ENCODE measurements at regions not wholly inside any gene's neighbourhood (a gene's known extent, or its start where the extent isn't known, plus 50 kb on each side); places are given as distances from the start of the nearest gene placed in this dataset.
"Not testable (repeated sequence)": the region's sequence is repeated elsewhere in the genome, so short reads cannot be mapped to it uniquely, and the experiment has no call there.

DNA sequence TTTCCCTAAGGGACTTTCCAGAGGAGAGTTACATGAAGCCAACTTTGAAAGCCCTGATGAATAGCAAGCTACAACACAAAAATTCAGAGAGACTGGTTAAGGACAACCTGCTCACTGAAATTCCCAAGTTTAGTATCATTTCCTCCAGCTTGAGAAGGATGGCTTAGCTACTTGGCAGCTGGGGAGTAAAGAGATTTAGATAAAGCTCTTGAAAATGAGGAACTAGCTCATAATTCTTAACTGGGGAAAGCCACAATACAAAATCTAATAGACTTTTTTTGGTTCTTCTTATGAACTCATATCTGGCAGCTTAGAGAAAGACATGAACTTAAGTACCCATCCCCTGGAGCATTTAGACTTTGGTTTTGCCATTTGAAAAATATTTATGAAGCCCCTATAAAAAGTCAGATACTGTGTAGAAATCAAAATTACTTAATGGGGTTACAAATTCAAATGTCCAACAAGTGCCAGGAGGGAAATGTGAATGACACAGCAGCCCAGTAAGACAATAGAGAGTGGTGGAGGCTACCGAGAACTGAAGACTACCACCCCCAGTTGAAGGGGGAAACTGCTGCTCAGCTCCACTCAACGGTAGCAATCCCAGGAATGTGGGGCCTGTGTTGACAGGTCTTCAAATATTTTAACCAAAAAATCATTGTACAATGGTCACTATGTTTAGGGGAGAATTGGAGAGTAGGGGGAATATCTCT, 79.4 kb upstream of the ADRB2 start:
- H3K36me3 ChIP-seq (ENCODE audit: insufficient read depth, insufficient read length, low read length) = no peaks in the 10 kb centered on the region
- no peak for DNase-seq (ENCODE audit: low read depth, low spot score)
- H3K9ac ChIP-seq (ENCODE audit: insufficient read length, low read depth) = no peak overlapping the region
- no peak overlapping the region for H3K4me3 ChIP-seq (ENCODE audit: insufficient read length, low read depth)
- no peaks in the 10 kb centered on the region for H3K9me3 ChIP-seq (ENCODE audit: insufficient read depth, low read length)
- no peaks in the 10 kb centered on the region for H3K4me1 ChIP-seq (ENCODE audit: insufficient read depth, insufficient read length)
- H3K27me3 ChIP-seq (ENCODE audit: insufficient read depth, insufficient read length) = no peaks in the 10 kb centered on the region
- TF ChIP-seq SUZ12 (IDR thresholded peaks at IDR 0.05; ENCODE audit: extremely low read depth, insufficient read depth, insufficient read length) = no peak
- no peak for TF ChIP-seq YY1 (IDR thresholded peaks at IDR 0.05; ENCODE audit: insufficient read depth, insufficient read length)
- TF ChIP-seq ZNF274 (IDR thresholded peaks at IDR 0.05; ENCODE audit: low read depth, low read length) = no peak

DNA sequence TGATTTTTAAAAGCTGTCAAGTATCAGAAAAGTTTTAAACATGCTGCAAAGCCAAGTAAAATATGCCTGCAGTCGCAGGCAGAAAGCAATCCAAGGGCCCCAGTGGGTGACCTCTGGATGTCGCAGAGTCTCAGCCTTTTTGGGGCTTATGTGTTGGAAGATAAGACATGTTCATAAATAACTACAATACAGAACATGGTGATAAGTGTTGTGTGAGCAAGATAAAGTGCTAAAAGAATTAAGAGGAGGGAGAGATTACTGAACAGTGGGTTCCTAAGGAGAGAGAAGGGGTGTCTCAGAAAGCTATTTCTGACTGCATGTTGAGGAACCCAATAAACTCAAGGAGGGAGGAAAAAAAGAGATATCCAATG, 78.9 kb upstream of the ADRB2 start:
- TF ChIP-seq ZNF274 (IDR thresholded peaks at IDR 0.05; ENCODE audit: low read depth, low read length) = no peak
- no peak for TF ChIP-seq YY1 (IDR thresholded peaks at IDR 0.05; ENCODE audit: insufficient read depth, insufficient read length)
- no peak for TF ChIP-seq SUZ12 (IDR thresholded peaks at IDR 0.05; ENCODE audit: extremely low read depth, insufficient read depth, insufficient read length)

DNA sequence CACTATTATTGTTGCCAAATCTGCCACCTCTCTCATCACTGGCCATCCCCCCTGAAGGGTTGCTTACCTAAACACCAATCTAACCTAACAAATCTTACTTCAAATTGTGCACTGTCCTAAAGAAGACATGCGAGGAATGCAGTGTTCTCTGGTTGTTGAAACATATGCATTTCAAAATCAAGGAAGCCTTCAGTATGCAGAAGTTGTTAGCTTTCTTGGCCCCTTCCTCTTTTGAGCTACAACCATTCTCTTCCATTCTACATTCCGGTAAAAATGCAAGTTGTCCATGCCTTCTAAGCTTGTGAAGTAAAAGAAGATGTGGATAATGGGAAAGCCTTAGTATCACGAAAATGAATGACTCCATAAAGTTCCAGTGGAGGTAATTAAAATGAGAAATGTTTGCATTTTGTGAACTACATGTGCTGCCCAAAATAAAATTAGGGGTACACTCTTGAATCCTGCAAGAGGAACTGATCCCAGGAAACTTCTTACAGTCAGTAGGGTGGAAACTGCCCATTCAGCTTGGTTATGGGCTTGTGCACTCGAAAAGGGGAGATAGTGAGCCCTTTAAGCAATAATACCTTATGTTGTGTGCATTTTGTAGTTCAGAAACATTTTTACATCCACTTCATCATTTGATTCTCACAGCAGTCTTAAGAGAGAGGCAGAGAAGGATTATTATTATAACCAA, 77.6 kb upstream of the ADRB2 start:
- Histone ChIP-seq H3K9me3 (ENCODE audit: insufficient read depth, low read length) (no peaks in the 10 kb centered on the region), H3K27me3 (ENCODE audit: insufficient read depth, insufficient read length) (no peaks in the 10 kb centered on the region), H3K36me3 (ENCODE audit: insufficient read depth, insufficient read length, low read length) (no peaks in the 10 kb centered on the region), H3K4me1 (ENCODE audit: insufficient read depth, insufficient read length) (no peaks in the 10 kb centered on the region), H3K4me3 (ENCODE audit: insufficient read length, low read depth) (no peak overlapping the region), H3K9ac (ENCODE audit: insufficient read length, low read depth) (no peak overlapping the region)
- no peak for DNase-seq (ENCODE audit: low read depth, low spot score)
- TF ChIP-seq ZNF274 (IDR thresholded peaks at IDR 0.05; ENCODE audit: low read depth, low read length) = no peak
- TF ChIP-seq SUZ12 (IDR thresholded peaks at IDR 0.05; ENCODE audit: extremely low read depth, insufficient read depth, insufficient read length) = no peak
- TF ChIP-seq YY1 (IDR thresholded peaks at IDR 0.05; ENCODE audit: insufficient read depth, insufficient read length) = no peak

More for the DNA sequence above, 78.9 kb upstream of the ADRB2 start:
- H3K9me3 ChIP-seq (ENCODE audit: insufficient read depth, low read length) = no peaks in the 10 kb centered on the region
- no peak overlapping the region for H3K4me3 ChIP-seq (ENCODE audit: insufficient read length, low read depth)
- H3K9ac ChIP-seq (ENCODE audit: insufficient read length, low read depth) = no peak overlapping the region
- no peaks in the 10 kb centered on the region for H3K36me3 ChIP-seq (ENCODE audit: insufficient read depth, insufficient read length, low read length)
- H3K4me1 ChIP-seq (ENCODE audit: insufficient read depth, insufficient read length) = no peaks in the 10 kb centered on the region
- H3K27me3 ChIP-seq (ENCODE audit: insufficient read depth, insufficient read length) = no peaks in the 10 kb centered on the region
- DNase-seq (ENCODE audit: low read depth, low spot score) = no peak

DNA sequence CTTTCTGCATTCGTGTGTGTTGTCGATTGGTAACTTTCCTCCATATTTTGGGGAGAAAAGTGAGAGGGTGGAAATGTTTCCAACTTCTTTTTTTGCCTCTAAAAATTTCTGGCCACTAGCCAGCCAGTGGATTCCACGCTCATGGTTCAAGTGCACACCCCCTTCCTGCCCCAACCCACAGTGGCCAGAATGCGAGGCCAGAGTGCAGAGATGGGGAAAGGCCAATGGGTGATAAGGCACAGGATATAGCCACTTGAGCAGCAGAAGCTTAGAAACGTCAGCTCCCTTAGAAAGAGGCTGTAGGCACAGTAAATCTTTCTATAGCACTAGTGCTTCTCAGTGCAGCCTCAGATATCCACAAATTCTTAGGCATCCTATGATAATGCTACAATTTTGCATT, 75.8 kb upstream of the ADRB2 start:
- H3K36me3 ChIP-seq (ENCODE audit: insufficient read depth, insufficient read length, low read length) = no peaks in the 10 kb centered on the region
- no peaks in the 10 kb centered on the region for H3K4me1 ChIP-seq (ENCODE audit: insufficient read depth, insufficient read length)
- H3K27me3 ChIP-seq (ENCODE audit: insufficient read depth, insufficient read length) = no peaks in the 10 kb centered on the region
- no peaks in the 10 kb centered on the region for H3K9me3 ChIP-seq (ENCODE audit: insufficient read depth, low read length)
- H3K4me3 ChIP-seq (ENCODE audit: insufficient read length, low read depth) = no peak overlapping the region
- no peak for TF ChIP-seq ZNF274 (IDR thresholded peaks at IDR 0.05; ENCODE audit: low read depth, low read length)
- TF ChIP-seq SUZ12 (IDR thresholded peaks at IDR 0.05; ENCODE audit: extremely low read depth, insufficient read depth, insufficient read length) = no peak
- TF ChIP-seq YY1 (IDR thresholded peaks at IDR 0.05; ENCODE audit: insufficient read depth, insufficient read length) = no peak
- DNase-seq (ENCODE audit: low read depth, low spot score) = no peak
- H3K9ac ChIP-seq (ENCODE audit: insufficient read length, low read depth) = no peak overlapping the region

DNA sequence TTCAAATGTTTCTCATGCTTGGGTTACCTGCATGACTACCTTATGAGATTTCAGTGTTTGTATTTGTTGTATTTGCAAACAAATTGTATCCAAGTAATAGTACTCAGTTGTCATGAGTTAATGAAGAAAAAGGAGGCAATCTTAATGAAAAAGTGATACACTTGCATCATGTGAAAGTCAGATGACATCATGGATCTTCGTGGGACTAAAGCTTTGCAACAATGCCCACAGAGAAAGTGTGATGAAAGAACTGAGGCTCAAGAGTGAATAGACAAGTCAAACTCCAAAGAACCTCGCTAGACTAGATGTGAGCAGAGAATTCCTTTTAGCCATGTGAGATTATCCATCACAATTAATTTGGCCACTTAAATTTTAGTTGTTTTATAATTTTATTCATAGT, 75.4 kb upstream of the ADRB2 start:
- Histone ChIP-seq H3K9me3 (ENCODE audit: insufficient read depth, low read length) (no peaks in the 10 kb centered on the region), H3K4me1 (ENCODE audit: insufficient read depth, insufficient read length) (no peaks in the 10 kb centered on the region), H3K27me3 (ENCODE audit: insufficient read depth, insufficient read length) (no peaks in the 10 kb centered on the region), H3K4me3 (ENCODE audit: insufficient read length, low read depth) (no peak overlapping the region), H3K9ac (ENCODE audit: insufficient read length, low read depth) (no peak overlapping the region), H3K36me3 (ENCODE audit: insufficient read depth, insufficient read length, low read length) (no peaks in the 10 kb centered on the region)
- DNase-seq (ENCODE audit: low read depth, low spot score) = no peak
- TF ChIP-seq SUZ12 (IDR thresholded peaks at IDR 0.05; ENCODE audit: extremely low read depth, insufficient read depth, insufficient read length) = no peak
- no peak for TF ChIP-seq ZNF274 (IDR thresholded peaks at IDR 0.05; ENCODE audit: low read depth, low read length)
- TF ChIP-seq YY1 (IDR thresholded peaks at IDR 0.05; ENCODE audit: insufficient read depth, insufficient read length) = no peak

DNA sequence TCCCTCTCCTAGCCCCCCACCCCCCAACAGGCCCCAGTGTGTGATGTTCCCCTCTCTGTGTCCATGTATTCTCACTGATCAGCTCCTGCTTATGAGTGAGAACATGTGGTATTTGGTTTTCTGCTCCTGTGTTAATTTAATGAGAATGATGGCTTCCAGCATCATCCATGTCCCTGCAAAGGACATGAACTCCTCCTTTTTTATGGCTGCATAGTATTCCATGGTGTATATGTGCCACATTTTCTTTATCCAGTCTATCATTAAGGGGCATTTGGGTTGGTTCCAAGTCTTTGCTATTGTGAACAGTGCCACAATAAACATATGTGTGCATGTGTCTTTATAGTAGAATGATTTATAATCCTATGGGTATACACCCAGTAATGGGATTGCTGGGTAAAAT, 74.0 kb upstream of the ADRB2 start:
- not testable (repeated sequence) for H3K9me3 ChIP-seq (ENCODE audit: insufficient read depth, low read length)

GRCh38 chr5:148759101-148759500, 67.3 kb upstream of the ADRB2 start:
- Histone ChIP-seq H3K9ac (ENCODE audit: insufficient read length, low read depth) (no peak overlapping the region), H3K4me3 (ENCODE audit: insufficient read length, low read depth) (no peak overlapping the region), H3K9me3 (ENCODE audit: insufficient read depth, low read length) (no peaks in the 10 kb centered on the region), H3K36me3 (ENCODE audit: insufficient read depth, insufficient read length, low read length) (no peaks in the 10 kb centered on the region), H3K27me3 (ENCODE audit: insufficient read depth, insufficient read length) (no peaks in the 10 kb centered on the region), H3K4me1 (ENCODE audit: insufficient read depth, insufficient read length) (no peaks in the 10 kb centered on the region)
- TF ChIP-seq YY1 (IDR thresholded peaks at IDR 0.05; ENCODE audit: insufficient read depth, insufficient read length) = no peak
- no peak for TF ChIP-seq ZNF274 (IDR thresholded peaks at IDR 0.05; ENCODE audit: low read depth, low read length)
- TF ChIP-seq SUZ12 (IDR thresholded peaks at IDR 0.05; ENCODE audit: extremely low read depth, insufficient read depth, insufficient read length) = no peak
- no peak for DNase-seq (ENCODE audit: low read depth, low spot score)

More for the DNA sequence above, 74.0 kb upstream of the ADRB2 start:
- H3K27me3 ChIP-seq (ENCODE audit: insufficient read depth, insufficient read length); H3K36me3 ChIP-seq (ENCODE audit: insufficient read depth, insufficient read length, low read length); H3K4me3 ChIP-seq (ENCODE audit: insufficient read length, low read depth); H3K9ac ChIP-seq (ENCODE audit: insufficient read length, low read depth); H3K4me1 ChIP-seq (ENCODE audit: insufficient read depth, insufficient read length); DNase-seq (ENCODE audit: low read depth, low spot score): not testable (repeated sequence)

Data from NT2/D1 (cell line).